ENCODE measurements at regions not wholly inside any gene's neighbourhood (a gene's known extent, or its start where the extent isn't known, plus 50 kb on each side); places are given as distances from the start of the nearest gene placed in this dataset.

- TF ChIP-seq EP300 (IDR thresholded peaks at IDR 0.05) (no peak), CTCF (IDR thresholded peaks at IDR 0.05) (no peak), POLR2AphosphoS5 (IDR thresholded peaks at IDR 0.05) (no peak)
Measured at GRCh38 chr1:238980053-238980452, 406.3 kb upstream of the CHRM3 start.

All from sigmoid colon (tissue), 4 donors.